HS-5 (cell line): ENCODE measurements at regions not wholly inside any gene's neighbourhood (a gene's known extent, or its start where the extent isn't known, plus 50 kb on each side); places are given as distances from the start of the nearest gene placed in this dataset.

Source experiments
- DNase-seq: peaks from one replicate; pipeline ENCODE4 v3.0.0-alpha.2; 2012; ENCODE audit warnings: low read depth

- no peak for DNase-seq
Measured at GRCh38 chr2:121900391-121900790, 144.9 kb downstream of the TSN start.

DNA sequence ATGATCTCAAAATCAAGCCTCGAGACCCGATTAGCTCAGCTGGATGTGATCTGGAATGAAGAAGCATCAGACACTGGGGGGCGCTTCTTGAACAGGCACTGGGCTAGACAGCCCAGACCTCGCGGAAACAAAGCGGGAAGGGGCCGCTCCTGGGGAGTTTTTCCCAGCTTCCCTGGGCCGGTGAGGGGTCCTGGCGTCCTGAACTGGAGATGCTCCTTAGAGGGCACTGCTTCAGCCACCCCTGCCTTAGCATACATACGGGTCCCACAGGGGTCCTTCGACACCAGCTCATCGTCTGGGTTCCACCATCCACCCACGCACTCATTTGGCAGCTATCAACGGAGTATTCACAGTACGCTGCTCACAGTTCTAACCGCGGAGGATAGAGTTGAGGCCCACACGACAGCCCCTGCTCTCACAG is 146.7 kb downstream of the TSN start:
- DNase-seq = no peak

- no peak for DNase-seq
Measured at GRCh38 chr2:121902616-121903015, 147.2 kb downstream of the TSN start.

- DNase-seq = no peak
Measured at GRCh38 chr2:121903037-121903689, 147.7 kb downstream of the TSN start.

DNA sequence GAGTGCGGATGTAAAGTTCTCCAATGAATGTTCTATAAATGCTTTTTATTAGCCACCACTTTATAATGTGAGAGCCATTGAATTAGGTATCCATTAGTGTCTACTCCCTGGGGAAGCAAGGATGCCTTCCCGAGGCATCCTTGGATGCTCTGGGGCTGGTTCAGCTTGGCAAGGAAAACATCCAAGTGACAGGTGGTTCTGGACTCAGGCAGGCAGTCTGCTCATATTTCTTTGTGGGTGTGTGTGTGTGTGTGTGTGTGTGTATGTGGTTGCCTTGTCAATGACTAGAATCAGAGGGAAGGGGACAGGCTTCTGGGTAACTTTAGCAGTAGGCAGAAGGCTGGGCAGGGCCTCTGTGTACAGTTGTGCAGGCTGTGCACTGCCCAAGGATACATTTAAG is 149.2 kb downstream of the TSN start:
- no peak for DNase-seq

- DNase-seq = no peak
Measured at GRCh38 chr2:121905201-121905600, 149.8 kb downstream of the TSN start.

GRCh38 chr2:121906170-121906569 is 150.7 kb downstream of the TSN start:
- DNase-seq = no peak

- DNase-seq = no peak
Measured at GRCh38 chr2:121907928-121908327, 152.5 kb downstream of the TSN start.

- DNase-seq = no peak
Measured at GRCh38 chr2:121910139-121910538, 154.7 kb downstream of the TSN start.

- no peak for DNase-seq
Measured at GRCh38 chr2:121911036-121911435, 155.6 kb downstream of the TSN start.

DNA sequence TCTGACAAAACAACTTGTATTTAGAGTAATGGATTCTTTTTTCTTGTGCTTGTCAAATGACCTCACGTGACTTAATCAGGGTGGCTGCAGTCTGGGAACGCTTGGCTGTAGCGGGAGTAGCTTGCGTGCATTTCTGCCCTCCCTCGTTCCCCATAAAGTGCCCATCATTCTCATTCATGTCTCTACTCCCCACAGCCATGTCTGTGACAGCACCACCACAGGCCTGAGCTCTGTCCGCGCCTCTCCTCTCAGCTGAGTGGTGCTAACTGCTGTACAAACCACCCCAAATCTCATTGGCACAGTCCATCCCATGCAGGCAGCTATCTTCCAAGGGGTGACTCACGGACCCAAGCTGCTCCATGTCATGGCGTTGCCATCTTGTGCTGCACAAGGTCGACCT is 161.7 kb downstream of the TSN start:
- no peak for DNase-seq

DNA sequence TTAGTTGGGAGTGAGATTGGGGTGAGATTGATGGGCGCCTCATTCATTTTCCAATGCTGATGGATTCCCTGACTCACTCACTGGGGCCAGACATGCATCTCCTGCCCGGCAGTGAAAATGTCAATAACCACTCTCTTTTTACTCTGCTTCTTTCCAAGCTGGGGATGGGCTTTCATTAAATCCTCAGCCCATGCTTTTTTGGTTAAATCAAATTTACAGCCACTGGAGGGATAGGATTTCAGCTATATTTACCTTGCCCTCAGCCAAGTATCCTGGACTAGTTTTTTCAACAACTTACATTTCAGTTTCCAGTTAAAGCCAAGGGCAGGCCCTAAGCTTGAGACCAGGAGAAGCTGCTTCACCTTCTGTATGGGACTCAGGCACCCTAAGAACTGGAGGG is 162.8 kb downstream of the TSN start:
- DNase-seq = no peak

- no peak for DNase-seq
Measured at GRCh38 chr2:121919803-121920202, 164.4 kb downstream of the TSN start.

DNA sequence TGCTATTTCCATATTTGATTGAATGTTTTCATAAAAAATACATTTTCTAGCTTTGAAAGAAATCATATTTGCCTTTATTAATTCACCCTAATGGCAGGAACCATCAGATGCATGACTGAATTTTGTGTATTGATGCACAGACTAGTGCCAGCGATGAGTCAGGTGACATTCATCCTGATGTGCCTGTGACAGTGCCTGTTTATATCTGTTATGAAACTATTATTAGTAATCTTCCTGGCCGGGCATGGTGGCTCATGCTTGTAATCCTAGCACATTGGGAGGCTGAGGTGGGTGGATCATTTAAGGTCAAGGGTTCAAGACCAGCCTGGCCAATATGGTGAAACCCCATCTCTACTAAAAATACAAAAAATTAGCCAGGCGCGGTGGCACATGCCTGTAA is 170.0 kb downstream of the TSN start:
- DNase-seq = peak; percentile 16

DNA sequence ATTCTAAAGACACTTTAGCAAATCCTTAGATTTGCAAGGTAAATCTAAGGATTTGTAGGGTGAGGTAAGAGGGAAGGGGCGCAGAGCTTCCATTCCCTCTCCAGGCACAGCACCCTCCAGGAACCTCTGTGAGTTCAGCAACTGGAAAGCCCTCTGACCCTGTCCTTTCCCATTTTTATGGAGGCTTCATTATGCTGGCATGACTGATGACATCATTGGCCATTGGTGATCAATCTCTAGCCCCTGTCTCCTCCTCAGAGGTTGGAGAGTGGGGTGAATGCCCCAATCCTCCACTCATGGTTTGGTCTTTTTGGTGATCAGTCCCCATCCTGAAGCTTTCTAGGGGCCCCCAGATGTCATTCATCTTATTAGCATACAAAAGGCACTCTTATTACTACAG is 187.8 kb downstream of the TSN start:
- no peak for DNase-seq

GRCh38 chr2:121944072-121944831 is 188.8 kb downstream of the TSN start:
- peak; percentile 97 for DNase-seq

DNA sequence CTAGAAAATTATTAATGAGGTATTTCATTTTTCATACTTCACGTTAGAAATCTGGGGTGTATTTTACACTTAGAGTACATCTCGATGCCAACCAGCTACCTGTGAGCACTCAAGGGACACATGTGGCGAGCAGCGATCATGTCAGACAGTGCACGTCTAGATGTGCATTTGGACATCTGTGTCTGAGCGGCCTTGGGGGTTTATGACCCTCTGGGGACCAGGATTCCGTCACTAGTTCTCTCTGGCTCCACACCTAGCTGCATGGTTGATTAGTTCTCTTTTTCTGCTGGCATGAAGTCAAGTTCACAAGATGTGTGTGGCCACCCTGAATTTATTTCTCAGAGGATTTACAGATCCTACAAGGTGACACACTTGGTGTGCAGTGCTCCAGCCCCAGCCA is 192.2 kb downstream of the TSN start:
- no peak for DNase-seq

DNA sequence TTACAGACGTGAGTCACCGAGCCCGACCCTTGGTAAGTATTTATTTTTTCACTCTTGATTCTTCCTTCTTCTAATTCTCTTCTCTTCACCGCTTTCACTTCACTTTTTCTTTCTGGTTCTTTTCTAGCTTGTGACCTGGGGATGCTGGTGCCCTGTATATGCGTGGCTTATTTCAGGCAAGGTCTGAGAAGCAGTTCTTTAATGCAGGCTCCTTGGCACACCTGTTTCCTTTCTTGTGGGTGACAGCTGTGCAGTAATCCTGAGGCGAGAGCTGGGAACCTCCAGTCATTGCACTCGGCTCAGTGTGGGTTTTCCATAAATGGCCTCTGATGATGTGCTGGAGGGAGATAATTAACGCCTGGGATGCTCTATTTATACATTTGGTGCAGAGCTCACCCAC is 193.8 kb downstream of the TSN start:
- no peak for DNase-seq

GRCh38 chr2:121955426-121955825 is 200.0 kb downstream of the TSN start:
- no peak for DNase-seq

- DNase-seq = no peak
Measured at GRCh38 chr2:121955872-121956271, 200.4 kb downstream of the TSN start.

DNA sequence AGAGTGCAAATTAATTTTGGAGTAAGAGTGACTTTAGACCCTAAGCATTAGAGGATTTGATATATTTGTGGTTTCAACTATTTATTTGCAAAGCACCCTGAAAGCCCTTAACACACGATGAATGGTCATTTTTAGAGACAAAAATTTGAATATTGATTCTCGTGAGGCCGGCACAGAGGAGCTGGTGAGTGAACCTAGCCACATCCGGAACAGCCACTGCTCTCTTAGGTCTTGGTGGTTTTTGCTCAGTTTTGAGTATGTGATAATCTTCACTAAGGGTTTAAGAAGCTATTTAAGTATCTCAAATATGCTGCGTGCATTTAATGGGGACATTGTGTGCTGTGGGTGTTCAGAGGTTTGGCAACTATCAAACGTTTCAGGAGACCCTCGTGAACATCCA is 204.8 kb downstream of the TSN start:
- no peak for DNase-seq

DNA sequence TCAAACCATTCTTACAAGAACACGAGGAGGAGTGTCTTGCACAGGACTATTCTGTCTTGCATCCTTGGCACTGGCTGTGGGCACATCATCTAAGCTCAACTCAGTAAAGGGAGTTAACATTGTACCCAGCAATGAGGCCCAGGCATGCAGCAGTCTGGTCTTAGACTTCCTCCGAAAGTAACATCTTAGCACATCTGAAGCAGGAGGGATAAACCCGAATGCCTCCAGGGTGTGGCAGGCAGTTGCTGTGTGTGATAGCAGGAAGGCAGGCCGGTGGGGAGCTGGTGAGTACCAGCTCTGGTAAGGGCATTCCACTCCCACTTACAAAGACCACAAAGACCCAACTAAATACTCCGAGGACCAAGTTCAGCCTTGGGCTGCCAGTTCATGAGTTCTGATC is 206.3 kb downstream of the TSN start:
- DNase-seq = no peak

DNA sequence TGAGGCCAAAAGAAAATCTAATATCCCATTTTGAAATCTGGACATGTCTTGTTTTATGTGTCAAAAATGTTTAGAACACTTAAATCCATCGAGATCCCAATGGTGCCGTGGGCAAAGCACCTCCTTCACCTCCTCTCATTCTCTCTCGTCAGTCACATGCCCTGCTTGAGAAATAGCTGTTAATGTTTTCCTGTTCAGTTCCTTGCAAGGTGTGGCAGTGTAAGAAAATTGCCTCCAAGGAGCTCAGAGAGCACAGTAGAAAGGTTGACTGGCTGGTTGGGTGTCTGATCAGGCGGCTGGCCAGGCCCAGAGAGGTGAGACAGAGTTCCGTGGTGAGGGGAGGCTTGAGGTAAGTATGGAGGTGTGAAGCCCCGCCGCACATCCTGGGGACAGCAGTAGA is 210.2 kb downstream of the TSN start:
- DNase-seq = no peak

DNA sequence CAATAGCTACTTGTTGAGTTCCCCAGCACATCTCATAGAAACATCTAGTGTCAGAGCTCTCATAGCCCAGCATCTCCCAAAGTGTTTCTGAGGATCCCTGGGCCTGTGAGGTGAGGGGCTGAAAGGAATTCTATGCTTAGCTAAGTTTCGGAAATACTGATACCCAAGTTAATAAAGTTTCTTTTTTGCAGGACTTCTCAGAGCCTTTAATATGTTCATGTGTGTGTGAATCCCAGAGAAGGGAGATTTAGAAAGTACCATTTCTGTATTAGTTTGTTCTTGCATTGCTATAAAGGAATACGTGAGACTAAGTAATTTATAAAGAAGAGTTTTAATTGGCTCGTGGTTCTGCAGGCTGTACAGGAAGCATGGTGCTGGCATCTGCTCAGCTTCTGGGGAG is 211.2 kb downstream of the TSN start:
- no peak for DNase-seq
